ENCODE measurements at regions not wholly inside any gene's neighbourhood (a gene's known extent, or its start where the extent isn't known, plus 50 kb on each side); places are given as distances from the start of the nearest gene placed in this dataset.

DNA sequence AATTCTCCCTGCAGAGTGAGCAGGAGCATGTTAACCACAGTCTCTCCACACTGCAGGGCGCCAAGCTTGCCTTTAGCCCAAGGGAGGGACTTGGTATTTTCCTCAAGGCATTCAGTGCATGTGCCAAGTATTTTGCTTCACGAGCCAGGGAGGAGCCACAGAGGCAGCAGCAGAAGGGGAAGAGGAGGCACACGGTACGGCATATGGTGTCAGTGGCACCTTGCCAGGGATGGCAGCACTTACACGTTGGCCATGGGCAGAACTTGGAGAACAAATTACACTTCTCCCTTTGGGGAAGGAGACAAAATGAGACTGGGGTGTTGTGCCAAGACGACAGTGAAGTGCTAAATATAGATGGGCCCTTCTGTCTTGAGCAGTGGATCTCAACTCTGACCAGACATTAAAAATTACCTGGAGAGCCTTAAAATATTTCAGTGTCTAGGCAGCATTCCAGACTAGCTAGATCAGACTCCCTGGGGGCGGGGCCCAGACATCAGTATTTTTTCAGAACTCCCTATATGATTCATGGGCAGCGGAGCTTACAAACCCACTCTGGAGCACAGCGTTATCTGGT lies 155.8 kb downstream of the DRD1 start:
- Mint-ChIP-seq H3K4me1 (no peaks in the 10 kb centered on the region), H3K27ac (no peak overlapping the region), H3K27me3 (peaks cover 2% of the 10 kb centered on the region), H3K36me3 (no peaks in the 10 kb centered on the region), H3K9me3 (ENCODE audit: low read depth) (no peaks in the 10 kb centered on the region), H3K4me3 (no peak overlapping the region)
- no peak for ATAC-seq
- CTCF ChIA-PET = no interaction called here
- DNase-seq = no peak

DNA sequence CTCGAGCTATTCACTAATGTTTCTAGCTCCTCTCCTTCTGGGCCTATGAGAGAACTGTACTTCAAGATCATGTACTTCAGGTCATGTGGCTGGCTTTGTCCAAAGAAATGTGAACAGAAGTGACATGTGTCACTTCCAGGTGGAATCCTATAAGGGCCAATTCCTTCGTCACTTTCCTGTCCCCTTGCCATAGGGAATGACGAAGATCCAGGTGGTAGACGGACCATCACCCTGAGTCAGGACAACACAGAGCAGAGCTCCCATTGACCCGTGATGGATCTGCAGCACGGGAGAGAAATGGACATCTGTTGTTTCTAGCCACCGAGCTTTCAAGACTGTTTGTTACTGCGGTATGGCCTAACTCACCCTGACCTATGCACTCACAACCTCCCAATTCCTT lies 157.0 kb downstream of the DRD1 start:
- H3K27ac Mint-ChIP-seq = no peak overlapping the region
- ATAC-seq (no peak), DNase-seq (no peak)
- H3K4me3 Mint-ChIP-seq = no peak overlapping the region
- no peaks in the 10 kb centered on the region for H3K4me1 Mint-ChIP-seq
- peaks cover 5% of the 10 kb centered on the region for H3K27me3 Mint-ChIP-seq
- no peaks in the 10 kb centered on the region for H3K9me3 Mint-ChIP-seq (ENCODE audit: low read depth)
- CTCF ChIA-PET = no interaction called here
- H3K36me3 Mint-ChIP-seq = no peaks in the 10 kb centered on the region

DNA sequence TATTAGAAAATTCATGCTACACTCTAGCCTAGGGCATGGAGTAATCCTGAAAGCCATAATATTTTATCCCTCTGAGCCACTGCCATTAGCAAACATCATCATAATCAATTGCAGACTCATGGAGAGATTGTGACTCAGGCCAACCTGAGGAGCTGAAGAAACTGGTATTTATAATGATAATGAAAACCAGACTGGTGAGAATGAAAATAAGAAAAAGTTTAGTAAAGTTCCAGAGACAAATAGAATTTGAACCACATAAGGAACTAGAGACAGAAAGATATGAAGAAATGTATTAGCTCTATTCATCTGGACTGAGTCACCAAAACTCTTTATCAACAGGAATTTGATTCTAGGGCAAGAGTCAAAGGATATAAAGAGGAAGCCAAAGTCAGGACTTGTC lies 158.7 kb downstream of the DRD1 start:
- H3K27ac Mint-ChIP-seq = no peak overlapping the region

DNA sequence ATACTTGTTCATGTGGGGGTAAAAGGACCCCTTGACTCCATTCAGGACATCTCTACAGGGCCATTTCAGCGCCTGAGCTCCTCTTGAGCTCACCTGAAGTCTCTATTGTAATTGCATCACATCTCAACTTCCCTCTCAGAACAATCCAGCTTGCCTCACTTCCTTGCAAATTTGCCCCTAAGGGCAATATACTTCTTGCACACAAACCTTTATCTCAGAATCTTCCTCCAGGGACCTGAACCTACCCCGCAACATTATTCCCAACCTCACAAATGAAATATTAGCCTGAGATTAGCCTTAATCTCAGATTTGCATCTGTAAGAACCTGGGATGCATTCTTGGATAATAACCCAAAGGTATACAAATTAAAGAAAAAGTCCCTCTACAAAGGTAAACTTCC lies 159.2 kb downstream of the DRD1 start:
- Mint-ChIP-seq H3K4me1 (no peaks in the 10 kb centered on the region), H3K27me3 (peaks cover 5% of the 10 kb centered on the region), H3K36me3 (no peaks in the 10 kb centered on the region), H3K27ac (no peak overlapping the region), H3K9me3 (ENCODE audit: low read depth) (no peaks in the 10 kb centered on the region), H3K4me3 (no peak overlapping the region)
- DNase-seq = no peak
- no peak for ATAC-seq
- CTCF ChIA-PET = no interaction called here

More for the DNA sequence above, 158.7 kb downstream of the DRD1 start:
- CTCF ChIA-PET = no interaction called here
- DNase-seq = no peak
- peaks cover 5% of the 10 kb centered on the region for H3K27me3 Mint-ChIP-seq
- H3K9me3 Mint-ChIP-seq (ENCODE audit: low read depth) = no peaks in the 10 kb centered on the region
- H3K4me1 Mint-ChIP-seq = no peaks in the 10 kb centered on the region
- H3K4me3 Mint-ChIP-seq = no peak overlapping the region
- no peaks in the 10 kb centered on the region for H3K36me3 Mint-ChIP-seq
- no peak for ATAC-seq

DNA sequence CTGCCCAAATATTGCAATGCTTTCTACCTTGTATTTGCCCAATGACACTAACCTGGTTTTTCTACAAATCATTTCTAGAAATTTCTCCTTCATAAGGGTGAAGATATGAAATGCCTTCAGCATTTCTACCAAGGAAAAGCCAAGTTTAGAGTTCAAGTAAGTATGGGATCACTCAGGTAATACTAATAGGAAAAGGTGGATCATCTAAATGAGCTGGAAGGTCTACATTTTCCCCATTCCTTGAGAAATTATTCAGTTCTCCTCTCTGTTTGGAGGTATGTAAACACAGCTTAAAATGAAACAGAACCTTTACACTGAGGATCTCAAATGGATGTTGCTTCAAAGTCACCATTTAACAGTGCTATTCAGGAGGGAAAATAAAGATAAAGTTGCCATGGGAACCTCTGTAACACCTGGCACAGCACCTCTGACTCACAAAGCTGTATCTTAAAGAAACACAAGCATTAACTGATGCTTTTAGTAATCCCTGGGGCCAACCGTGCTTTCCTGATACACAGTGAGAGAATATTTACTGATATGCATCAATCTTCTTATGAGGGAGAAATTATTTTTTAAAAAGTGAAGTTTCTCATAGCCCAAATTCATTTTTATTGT lies 161.3 kb downstream of the DRD1 start:
- no peak for ATAC-seq
- Mint-ChIP-seq H3K27ac (no peak overlapping the region), H3K4me1 (no peaks in the 10 kb centered on the region), H3K9me3 (ENCODE audit: low read depth) (no peaks in the 10 kb centered on the region), H3K4me3 (no peak overlapping the region), H3K27me3 (peaks cover 5% of the 10 kb centered on the region), H3K36me3 (no peaks in the 10 kb centered on the region)
- CTCF ChIA-PET = no interaction called here
- no peak for DNase-seq

DNA sequence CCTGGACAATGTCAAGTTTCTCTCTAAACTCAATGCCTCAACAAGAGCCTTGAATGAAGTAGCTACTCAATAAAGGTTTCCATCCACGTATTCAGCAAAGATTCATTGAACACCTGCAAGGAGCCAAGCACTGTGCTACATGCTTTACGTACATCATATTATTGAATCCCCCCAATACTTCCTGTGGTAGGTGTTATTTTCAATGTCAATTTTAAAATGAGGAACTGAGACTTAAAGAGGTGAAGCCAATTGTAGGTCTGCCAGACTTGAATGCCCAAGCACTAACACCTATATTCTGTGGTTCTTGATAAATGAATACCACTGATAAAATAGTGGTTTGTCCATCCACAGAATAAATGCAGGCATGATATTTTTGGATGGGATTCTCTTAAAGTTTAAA lies 162.3 kb downstream of the DRD1 start:
- Mint-ChIP-seq H3K9me3 (ENCODE audit: low read depth) (no peaks in the 10 kb centered on the region), H3K4me1 (no peaks in the 10 kb centered on the region), H3K4me3 (no peak overlapping the region), H3K27me3 (peaks cover 5% of the 10 kb centered on the region), H3K27ac (no peak overlapping the region), H3K36me3 (no peaks in the 10 kb centered on the region)
- CTCF ChIA-PET = no interaction called here
- DNase-seq (no peak), ATAC-seq (no peak)

DNA sequence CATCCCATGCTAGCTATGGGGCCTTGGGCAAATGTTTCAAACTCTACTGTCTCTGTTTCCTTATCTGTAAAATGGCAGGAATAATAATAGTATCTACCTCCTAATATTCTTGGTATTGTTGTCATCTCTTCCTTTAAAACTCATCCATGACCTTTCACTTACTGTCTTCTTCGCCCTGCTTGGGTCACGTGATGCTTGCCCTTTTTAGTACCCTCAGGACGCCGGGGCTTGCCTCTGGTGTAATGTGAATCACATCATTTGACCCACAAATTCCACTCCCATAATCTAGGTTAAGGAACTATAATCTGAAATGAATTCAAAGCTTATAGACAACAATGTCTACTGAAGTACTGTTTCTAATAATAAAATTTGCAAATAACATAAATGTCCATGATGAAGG lies 162.7 kb downstream of the DRD1 start:
- CTCF ChIA-PET = no interaction called here
- ATAC-seq (no peak), DNase-seq (no peak)
- Mint-ChIP-seq H3K9me3 (ENCODE audit: low read depth) (no peaks in the 10 kb centered on the region), H3K27ac (no peak overlapping the region), H3K4me1 (no peaks in the 10 kb centered on the region), H3K4me3 (no peak overlapping the region), H3K27me3 (peaks cover 5% of the 10 kb centered on the region), H3K36me3 (no peaks in the 10 kb centered on the region)

DNA sequence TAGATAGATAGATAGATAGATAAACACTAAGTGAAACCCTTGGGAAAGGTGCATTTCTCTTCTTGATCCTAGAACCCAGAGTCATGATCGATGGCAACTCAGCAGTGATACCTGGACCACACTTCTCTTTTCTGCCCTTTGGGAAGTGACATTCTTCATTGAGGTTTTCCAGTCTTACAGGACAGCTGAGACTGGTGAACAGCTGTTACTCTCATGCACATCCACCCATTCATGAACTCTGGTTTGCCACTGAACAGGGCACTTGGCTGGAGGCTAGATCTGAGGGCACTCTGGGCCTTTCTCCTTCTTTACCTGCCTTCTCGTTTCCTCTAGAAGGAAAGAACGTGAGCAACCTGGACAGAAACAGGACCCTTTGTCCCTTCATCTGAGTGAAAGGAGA lies 164.5 kb downstream of the DRD1 start:
- no peak for DNase-seq
- no peaks in the 10 kb centered on the region for H3K36me3 Mint-ChIP-seq
- no peak overlapping the region for H3K4me3 Mint-ChIP-seq
- peaks cover 5% of the 10 kb centered on the region for H3K27me3 Mint-ChIP-seq
- no peaks in the 10 kb centered on the region for H3K4me1 Mint-ChIP-seq
- no peaks in the 10 kb centered on the region for H3K9me3 Mint-ChIP-seq (ENCODE audit: low read depth)
- ATAC-seq = no peak
- CTCF ChIA-PET = no interaction called here
- H3K27ac Mint-ChIP-seq = no peak overlapping the region

DNA sequence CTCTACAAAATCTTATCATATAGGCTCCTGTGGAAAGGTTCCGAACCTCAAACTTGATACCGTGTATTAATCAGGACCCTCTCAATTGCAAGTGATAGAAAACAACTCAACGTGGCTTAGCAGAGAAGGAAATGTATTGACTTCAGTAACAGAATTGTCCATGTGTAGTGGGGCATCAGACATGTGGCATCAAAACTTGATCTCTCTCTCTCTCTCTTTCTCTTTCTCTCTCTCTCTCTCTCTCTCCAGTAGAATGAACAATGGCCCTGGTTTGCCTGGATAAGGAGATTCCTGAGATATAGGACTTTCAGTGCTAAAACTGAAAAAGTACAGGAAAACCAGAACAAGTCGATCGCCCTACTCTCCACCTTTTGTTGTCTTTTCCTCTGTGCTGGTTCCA lies 168.2 kb downstream of the DRD1 start:
- no peaks in the 10 kb centered on the region for H3K27me3 Mint-ChIP-seq
- H3K36me3 Mint-ChIP-seq = no peaks in the 10 kb centered on the region
- no peaks in the 10 kb centered on the region for H3K4me1 Mint-ChIP-seq
- H3K9me3 Mint-ChIP-seq (ENCODE audit: low read depth) = no peaks in the 10 kb centered on the region
- H3K27ac Mint-ChIP-seq = no peak overlapping the region
- H3K4me3 Mint-ChIP-seq = no peak overlapping the region
- ATAC-seq (no peak), DNase-seq (no peak)
- CTCF ChIA-PET = no interaction called here

DNA sequence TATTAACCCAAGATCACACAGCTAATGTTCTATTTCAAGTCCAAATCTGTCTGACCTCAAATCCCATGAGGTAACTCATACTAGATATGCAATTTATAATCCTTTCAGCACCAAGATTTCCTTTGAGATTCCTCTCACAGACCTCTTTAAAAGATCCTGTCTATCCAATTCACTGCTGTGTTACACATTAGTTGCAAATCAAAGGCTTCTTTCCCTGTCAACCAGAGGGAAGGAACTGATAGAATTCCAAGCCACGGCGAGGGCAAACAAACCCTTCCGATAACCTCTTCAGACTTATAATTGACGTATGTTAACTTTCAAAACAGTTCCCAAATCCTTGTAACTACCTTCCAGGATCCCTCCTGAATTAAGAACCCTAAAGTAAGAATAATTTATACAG lies 168.9 kb downstream of the DRD1 start:
- no peak overlapping the region for H3K27ac Mint-ChIP-seq
- CTCF ChIA-PET = no interaction called here
- ATAC-seq (no peak), DNase-seq (no peak)
- no peaks in the 10 kb centered on the region for H3K27me3 Mint-ChIP-seq
- no peaks in the 10 kb centered on the region for H3K9me3 Mint-ChIP-seq (ENCODE audit: low read depth)
- H3K4me3 Mint-ChIP-seq = no peak overlapping the region
- H3K36me3 Mint-ChIP-seq = no peaks in the 10 kb centered on the region
- H3K4me1 Mint-ChIP-seq = no peaks in the 10 kb centered on the region

DNA sequence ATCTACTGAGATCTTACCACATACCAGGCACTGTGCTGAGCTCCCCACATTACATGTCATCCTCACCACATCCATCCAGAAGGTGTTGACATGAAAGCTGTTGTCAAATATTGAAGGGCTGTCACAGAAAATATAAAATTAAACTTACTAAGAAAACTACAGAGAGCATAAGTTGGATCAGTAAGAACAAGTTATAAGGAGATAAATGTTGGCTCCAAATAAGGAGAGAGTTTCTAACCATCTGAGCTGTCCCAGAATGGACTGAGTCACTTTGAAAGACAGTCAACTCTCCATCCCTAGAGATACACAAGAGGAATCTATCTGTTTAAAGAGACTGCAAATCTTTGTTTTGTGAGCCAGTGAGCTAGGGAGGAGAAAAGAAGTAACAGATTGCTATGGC lies 169.8 kb downstream of the DRD1 start:
- Mint-ChIP-seq H3K27ac (no peak overlapping the region), H3K4me3 (no peak overlapping the region), H3K9me3 (ENCODE audit: low read depth) (no peaks in the 10 kb centered on the region), H3K27me3 (no peaks in the 10 kb centered on the region), H3K36me3 (no peaks in the 10 kb centered on the region), H3K4me1 (no peaks in the 10 kb centered on the region)
- ATAC-seq (no peak), DNase-seq (no peak)
- CTCF ChIA-PET = no interaction called here

DNA sequence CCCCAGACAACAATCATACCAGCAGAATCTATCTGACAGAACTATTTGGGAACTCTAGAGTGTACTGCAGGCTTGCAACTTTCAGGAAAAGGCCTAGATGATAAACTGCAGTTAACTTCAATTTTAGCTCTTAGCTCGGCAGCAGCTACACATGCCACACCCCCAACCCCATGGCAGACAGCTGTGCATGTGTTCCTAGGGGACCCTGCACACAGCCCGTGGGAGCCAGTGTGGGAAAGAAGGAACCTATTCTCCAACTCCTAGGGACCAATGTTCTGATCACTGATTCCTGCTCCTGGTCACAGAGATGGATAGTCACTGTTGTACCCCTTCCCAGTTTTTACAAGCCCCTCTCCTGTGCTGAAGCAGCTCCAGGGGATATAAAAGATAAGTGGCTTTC lies 179.6 kb downstream of the DRD1 start:
- H3K9me3 Mint-ChIP-seq (ENCODE audit: low read depth) = no peaks in the 10 kb centered on the region
- ATAC-seq (no peak), DNase-seq (no peak)
- CTCF ChIA-PET = no interaction called here
- H3K27me3 Mint-ChIP-seq = no peaks in the 10 kb centered on the region
- no peaks in the 10 kb centered on the region for H3K36me3 Mint-ChIP-seq
- H3K4me3 Mint-ChIP-seq = no peak overlapping the region
- H3K4me1 Mint-ChIP-seq = no peaks in the 10 kb centered on the region
- no peak overlapping the region for H3K27ac Mint-ChIP-seq

DNA sequence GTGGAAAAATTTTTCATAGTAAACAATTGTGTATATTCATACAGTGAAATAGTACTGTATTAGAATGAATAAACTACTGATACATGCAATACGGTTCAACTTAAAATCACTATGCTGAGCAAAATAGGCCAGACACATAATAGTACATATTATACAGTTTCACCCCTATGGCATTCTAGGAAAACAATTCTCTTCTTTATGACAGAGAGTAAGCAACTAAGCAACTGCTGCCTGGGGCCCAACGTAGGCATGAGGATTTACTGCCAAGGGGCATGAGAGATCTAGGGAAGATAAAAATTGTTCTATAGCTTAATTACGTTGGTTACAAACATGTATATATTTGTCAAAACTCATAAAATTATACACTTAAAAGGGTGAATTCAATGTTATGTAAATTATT lies 180.2 kb downstream of the DRD1 start:
- Mint-ChIP-seq H3K27me3 (no peaks in the 10 kb centered on the region), H3K4me3 (no peak overlapping the region), H3K27ac (no peak overlapping the region), H3K4me1 (no peaks in the 10 kb centered on the region), H3K36me3 (no peaks in the 10 kb centered on the region), H3K9me3 (ENCODE audit: low read depth) (no peaks in the 10 kb centered on the region)
- ATAC-seq (no peak), DNase-seq (no peak)
- CTCF ChIA-PET = no interaction called here

DNA sequence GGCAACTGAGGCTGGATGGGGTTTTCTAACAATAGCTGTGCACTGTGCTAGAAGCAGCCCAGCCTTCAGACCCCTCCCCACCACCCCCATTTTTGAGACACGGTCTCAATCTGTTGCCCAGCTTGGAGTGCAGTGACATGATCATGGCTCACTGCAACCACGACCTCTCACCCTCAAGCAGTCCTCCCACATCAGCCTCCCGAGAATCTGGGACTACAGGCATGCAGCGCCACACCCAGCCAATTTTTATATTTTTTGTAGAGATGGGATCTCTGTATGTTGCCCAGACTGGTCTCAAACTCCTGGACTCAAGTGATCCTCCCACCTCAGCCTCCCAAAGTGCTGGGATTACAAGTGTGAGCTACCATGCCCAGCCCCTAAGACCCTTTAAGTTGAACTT lies 182.5 kb downstream of the DRD1 start:
- Mint-ChIP-seq H3K9me3 (ENCODE audit: low read depth) (no peaks in the 10 kb centered on the region), H3K4me3 (no peak overlapping the region), H3K36me3 (no peaks in the 10 kb centered on the region), H3K4me1 (peaks cover 2% of the 10 kb centered on the region), H3K27me3 (no peaks in the 10 kb centered on the region), H3K27ac (no peak overlapping the region)
- ATAC-seq = no peak
- no peak for DNase-seq
- CTCF ChIA-PET = no interaction called here

DNA sequence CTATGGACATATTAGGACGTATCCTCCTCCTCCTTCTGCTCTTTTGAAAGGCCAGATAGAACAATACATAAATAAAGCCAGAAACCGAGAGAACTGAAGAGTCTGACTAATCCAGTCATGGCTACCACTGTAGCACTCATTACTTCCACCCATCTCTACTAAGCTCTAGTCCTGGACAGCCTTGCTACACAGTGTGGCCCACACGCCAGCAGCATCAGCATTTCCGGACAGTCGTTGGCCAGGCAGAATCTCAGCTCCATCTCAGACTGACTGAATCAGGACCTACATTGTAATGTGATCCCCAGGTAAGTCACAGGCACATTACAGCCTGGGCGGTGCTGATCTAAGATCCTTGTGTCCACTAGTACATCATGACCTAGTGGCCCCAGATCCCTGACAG lies 182.9 kb downstream of the DRD1 start:
- Mint-ChIP-seq H3K27me3 (no peaks in the 10 kb centered on the region), H3K4me3 (no peak overlapping the region), H3K36me3 (no peaks in the 10 kb centered on the region), H3K9me3 (ENCODE audit: low read depth) (no peaks in the 10 kb centered on the region), H3K27ac (no peak overlapping the region), H3K4me1 (peaks cover 2% of the 10 kb centered on the region)
- no peak for ATAC-seq
- CTCF ChIA-PET = no interaction called here
- no peak for DNase-seq
